ENCODE measurements at regions not wholly inside any gene's neighbourhood (a gene's known extent, or its start where the extent isn't known, plus 50 kb on each side); places are given as distances from the start of the nearest gene placed in this dataset.

GRCh38 chr20:10992731-10993130 lies 318.9 kb upstream of the JAG1 start:
- TF ChIP-seq CTCF (IDR thresholded peaks at IDR 0.05; ENCODE audit: low read depth, low read length): no peak
- no peak for TF ChIP-seq EZH2phosphoT487 (IDR thresholded peaks at IDR 0.05; ENCODE audit: low read depth)

Data from OCI-LY3 (cell line).